HEK293T (cell line): ENCODE measurements at regions not wholly inside any gene's neighbourhood (a gene's known extent, or its start where the extent isn't known, plus 50 kb on each side); places are given as distances from the start of the nearest gene placed in this dataset.

Source experiments
- CTCF ChIA-PET: fragments of 350-600 bp; formaldehyde crosslinking; extraction: SDS; loops from one replicate; lab custom pipeline; 2021; ENCODE audit warnings: antibody characterized with exemption, inconsistent platforms; lab: Yijun Ruan, JAX
- POLR2A ChIA-PET: fragments of 350-600 bp; formaldehyde crosslinking; extraction: SDS; loops from one replicate; lab custom pipeline; 2020; ENCODE audit warnings: antibody characterized with exemption, inconsistent platforms; lab: Yijun Ruan, JAX
- DNase-seq: peaks from one replicate; pipeline ENCODE4 v3.0.0; 2012; ENCODE audit warnings: mixed read lengths; ENCODE audit errors: extremely low spot score
- ARNT ChIP-seq: fragments of 450-650 bp; IDR thresholded peaks from 2 replicates; pipeline ENCODE4 v1.6.1; 2017; ENCODE audit warnings: mild to moderate bottlenecking
- BHLHE40 ChIP-seq: fragments of 450-650 bp; IDR thresholded peaks from 2 replicates; pipeline ENCODE4 v1.6.1; 2016; ENCODE audit warnings: mild to moderate bottlenecking, moderate library complexity, borderline replicate concordance
- CTBP1 ChIP-seq: fragments of 450-650 bp; IDR thresholded peaks from 2 replicates; pipeline ENCODE4 v1.6.1; 2016; ENCODE audit warnings: borderline replicate concordance
- ELF4 ChIP-seq: fragments of 450-650 bp; IDR thresholded peaks from 2 replicates; pipeline ENCODE4 v1.6.1; 2017; ENCODE audit warnings: antibody characterized with exemption
- FOXA1 ChIP-seq: fragments of 450-650 bp; IDR thresholded peaks from 2 replicates; pipeline ENCODE4 v1.6.1; 2016; ENCODE audit warnings: mild to moderate bottlenecking
- FOXK2 ChIP-seq: fragments of 450-650 bp; IDR thresholded peaks from 2 replicates; pipeline ENCODE4 v1.6.1; 2016; ENCODE audit warnings: mild to moderate bottlenecking
- FOXM1 ChIP-seq: fragments of 450-650 bp; IDR thresholded peaks from 2 replicates; pipeline ENCODE4 v1.6.1; 2017; ENCODE audit warnings: mild to moderate bottlenecking, borderline replicate concordance
- HDGF ChIP-seq: fragments of 450-650 bp; IDR thresholded peaks from 2 replicates; pipeline ENCODE4 v1.6.1; 2017; ENCODE audit warnings: antibody characterized with exemption, borderline replicate concordance
- L3MBTL2 ChIP-seq: fragments of 450-650 bp; conservative IDR thresholded peaks from 2 replicates; pipeline ENCODE4 v1.6.1; 2016; ENCODE audit warnings: mild to moderate bottlenecking
- LEF1 ChIP-seq: fragments of 450-650 bp; IDR thresholded peaks from 2 replicates; pipeline ENCODE4 v1.6.1; 2017; ENCODE audit warnings: mild to moderate bottlenecking, borderline replicate concordance
- NFRKB ChIP-seq: fragments of 450-650 bp; IDR thresholded peaks from 2 replicates; pipeline ENCODE4 v1.6.1; 2016; ENCODE audit warnings: mild to moderate bottlenecking, moderate library complexity
- PKNOX1 ChIP-seq: fragments of 450-650 bp; IDR thresholded peaks from 2 replicates; pipeline ENCODE4 v1.6.1; 2016
- SP1 ChIP-seq: fragments of 450-650 bp; IDR thresholded peaks from 2 replicates; pipeline ENCODE4 v1.6.1; 2017
- SUZ12 ChIP-seq: fragments of 450-650 bp; IDR thresholded peaks from 2 replicates; pipeline ENCODE4 v1.6.1; 2016; ENCODE audit warnings: mild to moderate bottlenecking
- TARDBP ChIP-seq: fragments of 450-650 bp; IDR thresholded peaks from 2 replicates; pipeline ENCODE4 v1.6.1; 2016
- ZNF384 ChIP-seq: fragments of 450-650 bp; IDR thresholded peaks from 2 replicates; pipeline ENCODE4 v1.6.1; 2016

GRCh38 chr14:42334931-42335330, 728.3 kb downstream of the LRFN5 start:
- DNase-seq, result no peak
- ChIA-PET POLR2A (no interaction called here), CTCF (no interaction called here)
- TF ChIP-seq TARDBP, result no peak
- no peak for TF ChIP-seq FOXK2
- TF ChIP-seq ZNF384, result no peak
- no peak for TF ChIP-seq SUZ12
- TF ChIP-seq LEF1, result no peak
- no peak for TF ChIP-seq CTBP1
- no peak for TF ChIP-seq HDGF
- no peak for TF ChIP-seq FOXA1
- TF ChIP-seq PKNOX1, result no peak
- no peak for TF ChIP-seq ARNT
- no peak for TF ChIP-seq FOXM1
- TF ChIP-seq L3MBTL2, result no peak
- no peak for TF ChIP-seq NFRKB
- TF ChIP-seq ELF4, result no peak

GRCh38 chr14:42323426-42323825, 716.8 kb downstream of the LRFN5 start:
- DNase-seq, result no peak
- ChIA-PET POLR2A (no interaction called here), CTCF (no interaction called here)
- no peak for TF ChIP-seq HDGF

GRCh38 chr14:42322531-42323284, 716.0 kb downstream of the LRFN5 start:
- ChIA-PET CTCF (no interaction called here), POLR2A (no interaction called here)
- no peak for TF ChIP-seq ZNF384
- no peak for TF ChIP-seq BHLHE40
- no peak for DNase-seq

- DNase-seq, result no peak
- no peak for TF ChIP-seq FOXA1
- TF ChIP-seq FOXM1, result no peak
- no peak for TF ChIP-seq TARDBP
- no peak for TF ChIP-seq LEF1
- no peak for TF ChIP-seq BHLHE40
- TF ChIP-seq ARNT, result no peak
- no peak for TF ChIP-seq PKNOX1
- no peak for TF ChIP-seq HDGF
- no peak for TF ChIP-seq CTBP1
- TF ChIP-seq ELF4, result no peak
- no peak for TF ChIP-seq ZNF384
- TF ChIP-seq NFRKB, result no peak
- TF ChIP-seq SUZ12, result no peak
- no peak for TF ChIP-seq L3MBTL2
- TF ChIP-seq FOXK2, result no peak
- TF ChIP-seq SP1, result no peak
- ChIA-PET CTCF (no interaction called here), POLR2A (no interaction called here)
These were observed 713.3 kb downstream of the LRFN5 start for GRCh38 chr14:42319996-42320395.

- TF ChIP-seq CTBP1, result no peak
- TF ChIP-seq L3MBTL2, result no peak
- no peak for TF ChIP-seq SP1
- no peak for TF ChIP-seq FOXA1
- no peak for TF ChIP-seq FOXM1
- TF ChIP-seq ELF4, result no peak
- no peak for TF ChIP-seq HDGF
- no peak for TF ChIP-seq FOXK2
- no peak for TF ChIP-seq PKNOX1
- no peak for TF ChIP-seq TARDBP
- CTCF ChIA-PET, result no interaction called here
- DNase-seq, result no peak
- POLR2A ChIA-PET, result no interaction called here
These were observed 710.0 kb downstream of the LRFN5 start for GRCh38 chr14:42316693-42317092.

GRCh38 chr14:42311876-42312275, 705.2 kb downstream of the LRFN5 start:
- DNase-seq, result no peak
- POLR2A ChIA-PET, result no interaction called here
- CTCF ChIA-PET, result no interaction called here
- TF ChIP-seq LEF1, result no peak
- TF ChIP-seq HDGF, result no peak
- no peak for TF ChIP-seq ARNT
- TF ChIP-seq FOXA1, result no peak
- TF ChIP-seq SUZ12, result no peak
- TF ChIP-seq L3MBTL2, result no peak
- no peak for TF ChIP-seq SP1
- TF ChIP-seq ELF4, result no peak
- no peak for TF ChIP-seq FOXK2
- TF ChIP-seq FOXM1, result no peak
- TF ChIP-seq PKNOX1, result no peak
- no peak for TF ChIP-seq NFRKB
- TF ChIP-seq BHLHE40, result no peak
- TF ChIP-seq TARDBP, result no peak
- no peak for TF ChIP-seq CTBP1
- no peak for TF ChIP-seq ZNF384
